K562 (cell line): ENCODE measurements at regions not wholly inside any gene's neighbourhood (a gene's known extent, or its start where the extent isn't known, plus 50 kb on each side); places are given as distances from the start of the nearest gene placed in this dataset.

ENCODE experiments used
- CTCF ChIP-seq, 3 experiments: IDR thresholded peaks in 2 of 3; conservative IDR thresholded peaks in 1 of 3; 2 replicates each; pipeline ENCODE4 v1.5.1; 2011 to 2012; ENCODE audit warnings: low read length in 3 of 3, mild to moderate bottlenecking in 3 of 3, control low read depth in 2 of 3, improper control_type of control experiment in 1 of 3, inconsistent platforms in 1 of 3, low read depth in 1 of 3, mixed read lengths in 1 of 3, moderate library complexity in 1 of 3; ENCODE audit not compliant: insufficient read depth in 2 of 3
- SMC3 ChIP-seq: conservative IDR thresholded peaks from 2 replicates; pipeline ENCODE4 v1.6.1; 2011; ENCODE audit warnings: low read depth, low read length, improper control_type of control experiment; ENCODE audit not compliant: insufficient read depth
- ZBTB33 ChIP-seq: sonication (generic); formaldehyde crosslinking; IDR thresholded peaks from 2 replicates; pipeline ENCODE4 v1.8.1; 2023; ENCODE audit warnings: mild to moderate bottlenecking, missing genetic modification reagents
- ZNF316 ChIP-seq: fragments of 450-650 bp; IDR thresholded peaks from 2 replicates; pipeline ENCODE4 v1.6.1; 2016

- TF ChIP-seq ZBTB33 (CRISPR knock-in tag): no peak
- no peak for TF ChIP-seq SMC3
- TF ChIP-seq ZNF316: no peak
- TF ChIP-seq CTCF (IDR thresholded peaks at IDR 0.05 in 2 of 3, conservative IDR thresholded peaks at IDR 0.05 in 1 of 3; ENCODE audit: insufficient read depth in 2 of 3, low read depth in 1 of 3, low read length in 3 of 3): no peak
These were observed 86.0 kb upstream of the CADM1 start for GRCh38 chr11:115590254-115590653.
